Calu3 (cell line): ENCODE measurements at regions not wholly inside any gene's neighbourhood (a gene's known extent, or its start where the extent isn't known, plus 50 kb on each side); places are given as distances from the start of the nearest gene placed in this dataset.

Experiments used
- BruUV-seq: library from RNA; stranded (reverse); fragments of 400-500 nt; replicated peaks from 2 replicates; lab custom pipeline; 2021; lab: Mats Ljungman, UMichigan
- CTCF ChIA-PET: fragments of 300-600 bp; sonication (Branson Sonifier 250); formaldehyde crosslinking; loops from one replicate; lab custom pipeline; 2022; ENCODE audit warnings: antibody characterized with exemption; lab: Charles Lee
- DNase-seq: peaks from one replicate; pipeline ENCODE4 v3.0.0; 2022
- H3K27ac Mint-ChIP-seq: one replicate; pipeline ENCODE4 v1.8.0; 2022; ENCODE audit warnings: mixed read lengths; ENCODE audit not compliant: unreplicated experiment
- H3K27me3 Mint-ChIP-seq: one replicate; pipeline ENCODE4 v1.8.0; 2022; ENCODE audit warnings: mixed read lengths; ENCODE audit not compliant: unreplicated experiment
- H3K36me3 Mint-ChIP-seq: one replicate; pipeline ENCODE4 v1.8.0; 2022; ENCODE audit warnings: mild to moderate bottlenecking, moderate library complexity, mixed read lengths; ENCODE audit not compliant: insufficient read depth, unreplicated experiment
- H3K4me1 Mint-ChIP-seq: one replicate; pipeline ENCODE4 v1.8.0; 2022; ENCODE audit warnings: mild to moderate bottlenecking, low read depth, mixed read lengths; ENCODE audit not compliant: unreplicated experiment
- H3K4me3 Mint-ChIP-seq: one replicate; pipeline ENCODE4 v1.8.0; 2022; ENCODE audit warnings: mild to moderate bottlenecking, low read depth, moderate library complexity, mixed read lengths; ENCODE audit not compliant: unreplicated experiment
- H3K9me3 Mint-ChIP-seq: one replicate; pipeline ENCODE4 v1.8.0; 2022; ENCODE audit warnings: low read depth, mixed read lengths; ENCODE audit not compliant: unreplicated experiment
- intact Hi-C: fragments of 100-400 bp; cut with micrococcal nuclease; formaldehyde crosslinking; loops from one replicate; pipeline ENCODE4 v1.10.0; 2022; ENCODE audit not compliant: unreplicated experiment
- TF ChIP-seq, protein P1 (sequence below): fragments of 200-600 bp; IDR thresholded peaks from one replicate; pipeline ENCODE4 v1.8.0; 2022; ENCODE audit warnings: antibody characterized with exemption; ENCODE audit not compliant: unreplicated experiment

DNA sequence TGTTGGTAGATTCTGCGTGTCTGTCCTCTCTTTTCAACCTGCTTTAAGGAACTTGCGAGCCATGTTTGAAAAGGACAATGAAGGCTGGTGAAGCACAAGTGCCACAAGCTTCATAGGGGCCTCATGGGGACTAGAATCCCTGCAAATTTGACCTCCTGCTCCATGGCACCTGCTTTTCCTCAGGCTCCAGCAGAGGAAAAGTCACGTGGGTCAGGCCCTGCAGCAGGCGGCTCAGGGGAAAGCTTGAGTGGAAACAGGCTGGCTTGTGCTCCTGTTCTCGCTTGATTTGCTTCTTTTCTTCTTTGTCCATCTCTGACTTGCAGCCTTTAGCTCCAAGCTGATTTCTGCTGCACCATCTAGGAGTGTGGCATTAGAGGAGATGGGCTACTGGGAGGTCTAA lies 187.6 kb upstream of the MAST4 start:
- Mint-ChIP-seq H3K36me3 (no peaks in the 10 kb centered on the region), H3K27me3 (peaks cover 79% of the 10 kb centered on the region), H3K9me3 (no peaks in the 10 kb centered on the region), H3K27ac (no peak overlapping the region), H3K4me1 (no peaks in the 10 kb centered on the region), H3K4me3 (no peak overlapping the region)
- BruUV-seq: no TSS peak
- TF ChIP-seq, protein P1, sequence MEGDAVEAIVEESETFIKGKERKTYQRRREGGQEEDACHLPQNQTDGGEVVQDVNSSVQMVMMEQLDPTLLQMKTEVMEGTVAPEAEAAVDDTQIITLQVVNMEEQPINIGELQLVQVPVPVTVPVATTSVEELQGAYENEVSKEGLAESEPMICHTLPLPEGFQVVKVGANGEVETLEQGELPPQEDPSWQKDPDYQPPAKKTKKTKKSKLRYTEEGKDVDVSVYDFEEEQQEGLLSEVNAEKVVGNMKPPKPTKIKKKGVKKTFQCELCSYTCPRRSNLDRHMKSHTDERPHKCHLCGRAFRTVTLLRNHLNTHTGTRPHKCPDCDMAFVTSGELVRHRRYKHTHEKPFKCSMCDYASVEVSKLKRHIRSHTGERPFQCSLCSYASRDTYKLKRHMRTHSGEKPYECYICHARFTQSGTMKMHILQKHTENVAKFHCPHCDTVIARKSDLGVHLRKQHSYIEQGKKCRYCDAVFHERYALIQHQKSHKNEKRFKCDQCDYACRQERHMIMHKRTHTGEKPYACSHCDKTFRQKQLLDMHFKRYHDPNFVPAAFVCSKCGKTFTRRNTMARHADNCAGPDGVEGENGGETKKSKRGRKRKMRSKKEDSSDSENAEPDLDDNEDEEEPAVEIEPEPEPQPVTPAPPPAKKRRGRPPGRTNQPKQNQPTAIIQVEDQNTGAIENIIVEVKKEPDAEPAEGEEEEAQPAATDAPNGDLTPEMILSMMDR: no peak
- no peak for DNase-seq
- intact Hi-C loops: no loop called here
- CTCF ChIA-PET: no interaction called here

DNA sequence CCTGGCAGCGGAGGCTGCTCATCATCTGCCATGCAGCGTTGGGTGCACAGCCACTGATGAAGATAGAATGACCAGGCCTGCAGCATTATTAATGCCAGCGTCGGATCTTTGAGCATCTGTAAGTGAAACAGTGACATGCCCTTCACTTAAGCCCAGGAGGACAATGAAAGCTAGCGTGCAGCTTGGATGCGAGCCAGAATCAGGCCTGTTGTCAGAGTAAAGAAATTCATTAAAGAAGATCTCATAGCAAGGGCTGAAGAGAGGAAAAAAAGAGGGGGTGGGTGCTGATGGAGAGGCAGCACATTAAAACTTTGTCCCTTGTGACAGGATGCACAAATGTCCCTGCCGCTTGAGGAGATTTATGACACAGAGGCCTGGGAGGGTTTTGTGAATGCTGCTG lies 186.1 kb upstream of the MAST4 start:
- no peaks in the 10 kb centered on the region for H3K9me3 Mint-ChIP-seq
- H3K36me3 Mint-ChIP-seq: no peaks in the 10 kb centered on the region
- H3K4me1 Mint-ChIP-seq: no peaks in the 10 kb centered on the region
- BruUV-seq: no TSS peak
- no peak for DNase-seq
- TF ChIP-seq, protein P1: no peak
- intact Hi-C loops: no loop called here
- H3K4me3 Mint-ChIP-seq: no peak overlapping the region
- no peak overlapping the region for H3K27ac Mint-ChIP-seq
- CTCF ChIA-PET: no interaction called here
- H3K27me3 Mint-ChIP-seq: peaks cover 80% of the 10 kb centered on the region

DNA sequence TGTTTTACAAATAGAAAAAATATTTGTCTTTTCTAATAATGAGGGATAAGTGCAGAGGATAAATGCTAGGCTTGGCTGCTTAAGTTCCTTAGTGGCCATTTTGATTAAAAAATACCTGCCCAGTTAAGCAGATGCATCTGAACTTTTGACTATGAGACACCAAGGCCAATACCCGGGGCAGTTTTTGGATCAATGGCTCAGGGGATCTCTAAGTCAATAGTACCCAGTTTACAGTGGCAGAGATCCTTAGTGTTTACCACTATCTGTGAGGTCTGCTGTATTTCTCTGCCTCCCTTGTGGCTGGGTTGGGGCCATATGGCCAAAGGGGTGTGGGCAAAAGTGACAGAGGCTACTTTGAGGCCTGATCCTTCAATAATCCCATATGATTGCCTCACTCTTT lies 184.5 kb upstream of the MAST4 start:
- CTCF ChIA-PET: no interaction called here
- Mint-ChIP-seq H3K36me3 (no peaks in the 10 kb centered on the region), H3K9me3 (no peaks in the 10 kb centered on the region), H3K27ac (no peak overlapping the region), H3K4me3 (no peak overlapping the region), H3K4me1 (no peaks in the 10 kb centered on the region), H3K27me3 (peaks cover 89% of the 10 kb centered on the region)
- BruUV-seq: no TSS peak
- intact Hi-C loops: no loop called here
- no peak for DNase-seq
- TF ChIP-seq, protein P1: no peak

DNA sequence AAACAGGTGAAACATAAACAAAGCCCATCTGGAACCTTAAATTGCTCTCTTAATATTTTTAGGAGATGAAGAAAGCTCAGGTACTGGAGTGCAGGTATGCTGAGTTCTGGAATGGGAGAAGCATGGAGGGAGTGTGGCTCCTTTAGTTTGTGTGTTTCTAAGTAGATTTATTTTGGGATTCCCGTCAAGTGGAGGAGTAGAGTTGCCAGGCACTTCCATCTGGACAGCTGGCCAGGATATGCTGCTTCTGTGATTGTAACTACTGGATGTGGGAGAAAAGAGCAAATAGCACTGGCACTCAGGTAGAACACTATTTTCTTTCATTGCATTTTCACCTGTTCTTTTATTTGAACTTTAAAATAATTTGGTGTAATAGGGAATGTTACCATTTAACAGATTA lies 182.3 kb upstream of the MAST4 start:
- H3K27ac Mint-ChIP-seq: no peak overlapping the region
- H3K4me1 Mint-ChIP-seq: no peaks in the 10 kb centered on the region
- intact Hi-C loops: no loop called here
- H3K36me3 Mint-ChIP-seq: no peaks in the 10 kb centered on the region
- H3K4me3 Mint-ChIP-seq: no peak overlapping the region
- TF ChIP-seq, protein P1: no peak
- DNase-seq: no peak
- CTCF ChIA-PET: no interaction called here
- no peaks in the 10 kb centered on the region for H3K9me3 Mint-ChIP-seq
- peaks cover 76% of the 10 kb centered on the region for H3K27me3 Mint-ChIP-seq
- no TSS peak for BruUV-seq

DNA sequence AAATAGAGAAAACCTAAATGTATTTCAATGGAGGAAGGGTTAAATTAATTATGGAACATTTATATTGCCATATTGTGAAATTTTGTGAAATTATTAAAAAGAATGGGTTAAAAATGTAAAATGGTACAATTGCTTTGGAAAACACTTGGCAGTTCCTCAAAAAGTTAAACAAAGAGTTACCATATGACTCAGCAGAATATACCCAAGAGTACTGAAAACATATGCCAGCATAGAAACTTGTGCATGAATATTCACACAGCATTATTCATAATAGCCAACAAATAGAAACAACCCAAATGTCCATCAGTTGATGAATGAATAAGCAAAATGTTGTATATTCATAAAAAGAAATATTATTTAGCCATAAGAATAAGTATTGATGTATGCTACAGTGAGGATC lies 181.0 kb upstream of the MAST4 start:
- DNase-seq: no peak
- H3K36me3 Mint-ChIP-seq: no peaks in the 10 kb centered on the region
- H3K4me3 Mint-ChIP-seq: no peak overlapping the region
- H3K27ac Mint-ChIP-seq: no peak overlapping the region
- peaks cover 64% of the 10 kb centered on the region for H3K27me3 Mint-ChIP-seq
- H3K4me1 Mint-ChIP-seq: no peaks in the 10 kb centered on the region
- CTCF ChIA-PET: no interaction called here
- no TSS peak for BruUV-seq
- H3K9me3 Mint-ChIP-seq: no peaks in the 10 kb centered on the region
- intact Hi-C loops: no loop called here
- TF ChIP-seq, protein P1: no peak
